AG04449 (cell line): ENCODE measurements at regions not wholly inside any gene's neighbourhood (a gene's known extent, or its start where the extent isn't known, plus 50 kb on each side); places are given as distances from the start of the nearest gene placed in this dataset.
"Not testable (repeated sequence)": the region's sequence is repeated elsewhere in the genome, so short reads cannot be mapped to it uniquely, and the experiment has no call there.

Source experiments
- CTCF ChIA-PET: fragments of 350-600 bp; formaldehyde crosslinking; extraction: SDS; loops from one replicate; lab custom pipeline; 2021; ENCODE audit warnings: antibody characterized with exemption; lab: Yijun Ruan, JAX
- POLR2A ChIA-PET: fragments of 400-600, 350-600 bp; formaldehyde crosslinking; extraction: SDS; loops from one replicate; lab custom pipeline; 2020; ENCODE audit warnings: antibody characterized with exemption, inconsistent platforms; lab: Yijun Ruan, JAX
- DNase-seq: peaks from one replicate; pipeline ENCODE4 v3.0.0-alpha.2; 2010; ENCODE audit warnings: low read depth, low spot score
- H3K4me3 ChIP-seq: 2 replicates; pipeline ENCODE4 v1.5.1; 2011; ENCODE audit warnings: low read depth, mild to moderate bottlenecking, control low read depth, low read length
- TF ChIP-seq, protein P1 (sequence below): IDR thresholded peaks from one replicate; pipeline ENCODE4 v1.5.1; 2011; ENCODE audit warnings: mild to moderate bottlenecking, moderate library complexity, low read length, control low read depth, inconsistent platforms; ENCODE audit not compliant: insufficient read depth; ENCODE audit errors: missing control alignments

DNA sequence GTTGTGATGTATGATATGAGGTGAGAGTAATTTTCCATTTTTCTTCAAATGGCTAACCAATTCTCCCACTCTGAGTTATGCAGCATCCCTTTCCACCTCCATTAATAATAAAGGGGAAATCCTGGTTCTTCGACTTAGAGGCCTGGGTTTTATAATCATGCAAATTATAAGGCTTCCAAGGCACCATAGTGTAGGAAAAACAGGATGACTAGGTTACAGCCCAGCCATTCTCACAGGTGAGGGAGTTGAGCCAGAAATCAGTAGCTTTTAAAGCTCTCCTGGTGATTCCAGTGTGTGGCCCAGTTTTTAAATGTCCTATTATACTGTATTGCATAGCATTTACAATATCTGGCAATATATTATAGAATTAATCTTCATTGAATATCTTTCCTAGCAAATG, 203.1 kb downstream of the ARHGEF9 start:
- TF ChIP-seq, protein P1, sequence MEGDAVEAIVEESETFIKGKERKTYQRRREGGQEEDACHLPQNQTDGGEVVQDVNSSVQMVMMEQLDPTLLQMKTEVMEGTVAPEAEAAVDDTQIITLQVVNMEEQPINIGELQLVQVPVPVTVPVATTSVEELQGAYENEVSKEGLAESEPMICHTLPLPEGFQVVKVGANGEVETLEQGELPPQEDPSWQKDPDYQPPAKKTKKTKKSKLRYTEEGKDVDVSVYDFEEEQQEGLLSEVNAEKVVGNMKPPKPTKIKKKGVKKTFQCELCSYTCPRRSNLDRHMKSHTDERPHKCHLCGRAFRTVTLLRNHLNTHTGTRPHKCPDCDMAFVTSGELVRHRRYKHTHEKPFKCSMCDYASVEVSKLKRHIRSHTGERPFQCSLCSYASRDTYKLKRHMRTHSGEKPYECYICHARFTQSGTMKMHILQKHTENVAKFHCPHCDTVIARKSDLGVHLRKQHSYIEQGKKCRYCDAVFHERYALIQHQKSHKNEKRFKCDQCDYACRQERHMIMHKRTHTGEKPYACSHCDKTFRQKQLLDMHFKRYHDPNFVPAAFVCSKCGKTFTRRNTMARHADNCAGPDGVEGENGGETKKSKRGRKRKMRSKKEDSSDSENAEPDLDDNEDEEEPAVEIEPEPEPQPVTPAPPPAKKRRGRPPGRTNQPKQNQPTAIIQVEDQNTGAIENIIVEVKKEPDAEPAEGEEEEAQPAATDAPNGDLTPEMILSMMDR = no peak
- ChIA-PET CTCF (no interaction called here), POLR2A (no interaction called here)
- no peak for DNase-seq
- no peak overlapping the region for H3K4me3 ChIP-seq

DNA sequence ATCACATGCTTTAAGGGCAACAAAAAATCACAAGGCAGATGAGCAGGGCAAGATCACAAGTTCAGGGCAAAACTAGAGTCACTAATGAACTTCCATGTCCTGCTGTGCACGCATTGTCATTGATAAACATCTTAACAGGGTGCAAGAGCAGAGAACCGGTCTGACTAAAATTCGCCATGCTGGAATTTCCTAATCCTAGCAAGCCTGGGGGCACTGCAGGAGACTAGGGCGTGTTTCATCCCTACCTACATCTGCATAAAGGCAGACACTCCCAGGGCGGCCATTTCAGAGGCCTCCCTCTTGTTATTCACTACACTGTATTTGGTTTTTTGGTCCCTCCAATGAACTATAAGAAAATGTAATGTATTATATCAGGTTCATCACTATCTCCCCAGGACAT, 203.6 kb downstream of the ARHGEF9 start:
- DNase-seq = no peak
- H3K4me3 ChIP-seq = no peak overlapping the region
- POLR2A ChIA-PET = no interaction called here
- TF ChIP-seq, protein P1 = no peak
- CTCF ChIA-PET = no interaction called here

GRCh38 chrX:63576533-63576932, 208.5 kb downstream of the ARHGEF9 start:
- TF ChIP-seq, protein P1 = no peak
- DNase-seq = no peak
- H3K4me3 ChIP-seq = no peak overlapping the region
- ChIA-PET POLR2A (no interaction called here), CTCF (no interaction called here)

DNA sequence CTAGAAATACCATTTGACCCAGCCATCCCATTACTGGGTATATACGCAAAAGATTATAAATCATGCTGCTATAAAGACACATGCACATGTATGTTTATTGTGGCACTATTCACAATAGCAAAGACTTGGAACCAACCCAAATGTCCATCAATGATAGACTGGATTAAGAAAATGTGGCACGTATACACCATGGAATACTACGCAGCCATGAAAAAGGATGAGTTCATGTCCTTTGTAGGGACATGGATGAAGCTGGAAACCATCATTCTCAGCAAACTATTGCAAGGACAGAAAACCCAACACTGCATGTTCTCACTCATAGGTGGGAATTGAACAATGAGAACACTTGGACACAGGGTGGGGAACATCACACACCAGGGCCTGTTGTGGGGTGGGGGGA, 209.3 kb downstream of the ARHGEF9 start:
- DNase-seq, H3K4me3 ChIP-seq, POLR2A ChIA-PET, CTCF ChIA-PET: not testable (repeated sequence)

DNA sequence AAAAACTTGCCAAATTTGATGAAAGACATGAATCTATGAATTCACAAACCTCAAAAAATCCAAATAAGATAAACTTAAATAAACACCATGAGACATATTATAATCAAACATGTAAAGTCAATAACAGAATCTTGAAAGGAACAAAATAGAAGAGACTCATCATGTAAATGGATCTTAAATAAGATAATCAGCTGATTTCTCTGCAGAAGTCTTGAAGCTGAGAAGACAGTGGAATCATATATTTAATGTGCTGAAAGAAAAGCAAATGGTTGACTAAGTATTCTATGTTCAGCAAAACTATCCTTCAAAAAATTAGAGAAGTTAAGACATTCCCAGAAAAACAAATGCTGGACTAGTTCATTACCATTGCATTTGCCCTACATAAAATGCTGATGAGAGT, 215.7 kb upstream of the SPIN4 start:
- POLR2A ChIA-PET = no interaction called here
- CTCF ChIA-PET = no interaction called here

GRCh38 chrX:63561425-63561824, 210.3 kb upstream of the SPIN4 start:
- ChIA-PET POLR2A (no interaction called here), CTCF (no interaction called here)
- TF ChIP-seq, protein P1 = no peak
- DNase-seq = no peak
- peak overlapping the region; percentile 78 for H3K4me3 ChIP-seq

More for the DNA sequence above, 215.7 kb upstream of the SPIN4 start:
- DNase-seq = no peak
- TF ChIP-seq, protein P1 = no peak
- H3K4me3 ChIP-seq = no peak overlapping the region

DNA sequence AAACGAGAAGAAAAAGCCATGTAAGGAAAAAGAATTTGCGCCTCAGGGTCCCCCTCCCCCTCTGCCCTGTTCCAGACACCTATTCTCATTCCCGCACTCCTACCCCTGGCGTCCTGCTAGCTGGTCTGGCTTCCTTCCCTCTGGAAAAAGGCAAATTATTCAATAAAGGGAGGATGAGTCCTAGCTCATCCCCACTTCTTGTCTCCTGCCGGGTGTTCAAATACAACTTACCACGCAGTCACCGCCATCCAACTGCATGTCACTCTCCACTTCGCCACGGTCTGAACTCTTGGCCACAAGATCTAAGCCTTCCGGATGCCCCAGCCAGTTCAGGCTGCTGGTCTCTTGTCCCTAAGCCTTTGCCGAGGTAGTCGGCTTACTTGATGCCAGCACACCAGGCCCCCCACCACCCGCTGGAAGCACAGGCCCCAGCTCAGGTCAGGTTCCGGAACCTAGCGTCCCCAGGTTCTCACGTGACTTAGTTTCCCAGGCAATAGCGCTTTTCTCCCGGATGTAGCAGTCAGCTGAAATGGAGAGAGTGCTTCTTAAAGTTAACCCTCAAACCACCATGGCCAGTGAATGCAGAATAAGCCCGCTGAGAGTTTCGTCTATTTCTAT, 209.6 kb upstream of the SPIN4 start:
- CTCF ChIA-PET = no interaction called here
- DNase-seq = peak; percentile 10
- H3K4me3 ChIP-seq = peak overlapping the region; percentile 78
- TF ChIP-seq, protein P1 = no peak
- POLR2A ChIA-PET = no interaction called here
